GM23248 (cell line): ENCODE measurements at regions not wholly inside any gene's neighbourhood (a gene's known extent, or its start where the extent isn't known, plus 50 kb on each side); places are given as distances from the start of the nearest gene placed in this dataset.

Source experiments
- DNase-seq: peaks from one replicate; pipeline ENCODE4 v3.0.0-alpha.2; 2015
- H2AFZ ChIP-seq: fragments of 200-600 bp; sonication (generic); 2 replicates; pipeline ENCODE4 v1.6.1; 2016; ENCODE audit warnings: antibody characterized with exemption
- H3F3A ChIP-seq: fragments of 200-600 bp; sonication (generic); 2 replicates; pipeline ENCODE4 v1.6.1; 2016; ENCODE audit warnings: mild to moderate bottlenecking, antibody characterized with exemption, mixed run types; ENCODE audit not compliant: insufficient read depth
- H3K27ac ChIP-seq: fragments of 200-600 bp; sonication (generic); 2 replicates; pipeline ENCODE4 v1.5.1; 2016; ENCODE audit warnings: mild to moderate bottlenecking
- H3K27me3 ChIP-seq: fragments of 200-600 bp; sonication (generic); replicated peaks from 2 replicates; pipeline ENCODE4 v1.6.1; 2016; ENCODE audit warnings: mild to moderate bottlenecking; ENCODE audit not compliant: insufficient read depth
- H3K36me3 ChIP-seq: fragments of 200-600 bp; sonication (generic); 2 replicates; pipeline ENCODE4 v1.6.1; 2016; ENCODE audit warnings: low read depth, mild to moderate bottlenecking
- H3K4me1 ChIP-seq: fragments of 200-600 bp; sonication (generic); 2 replicates; pipeline ENCODE4 v1.6.1; 2016; ENCODE audit warnings: mild to moderate bottlenecking; ENCODE audit not compliant: insufficient read depth
- H3K4me2 ChIP-seq: fragments of 200-600 bp; sonication (generic); one replicate; pipeline ENCODE4 v1.6.1; 2016; ENCODE audit warnings: mild to moderate bottlenecking; ENCODE audit not compliant: unreplicated experiment
- H3K4me3 ChIP-seq: fragments of 200-600 bp; sonication (generic); 2 replicates; pipeline ENCODE4 v1.5.1; 2016; ENCODE audit warnings: mild to moderate bottlenecking
- H3K79me2 ChIP-seq: fragments of 200-600 bp; sonication (generic); 2 replicates; pipeline ENCODE4 v1.6.1; 2016; ENCODE audit warnings: mild to moderate bottlenecking; ENCODE audit not compliant: insufficient read depth
- H3K9ac ChIP-seq: fragments of 200-600 bp; sonication (generic); 2 replicates; pipeline ENCODE4 v1.6.1; 2016; ENCODE audit warnings: mild to moderate bottlenecking
- H3K9me2 ChIP-seq: fragments of 200-600 bp; sonication (generic); 2 replicates; pipeline ENCODE4 v1.6.1; 2016; ENCODE audit warnings: mixed run types, mild to moderate bottlenecking, moderate library complexity; ENCODE audit not compliant: insufficient read depth
- H3K9me3 ChIP-seq: fragments of 200-600 bp; sonication (generic); one replicate; pipeline ENCODE4 v1.6.1; 2017; ENCODE audit warnings: low read depth
- H4K20me1 ChIP-seq: fragments of 200-600 bp; sonication (generic); 2 replicates; pipeline ENCODE4 v1.6.0; 2016; ENCODE audit not compliant: insufficient read depth
- EZH2 ChIP-seq: fragments of 200-600 bp; sonication (generic); IDR thresholded peaks from 2 replicates; pipeline ENCODE4 v1.6.1; 2018; ENCODE audit warnings: antibody characterized with exemption, mild to moderate bottlenecking; ENCODE audit not compliant: insufficient read depth, poor library complexity, severe bottlenecking
- EZH2phosphoT487 ChIP-seq: fragments of 200-600 bp; sonication (generic); IDR thresholded peaks from 2 replicates; pipeline ENCODE4 v1.6.1; 2018; ENCODE audit warnings: antibody characterized with exemption, moderate library complexity, mild to moderate bottlenecking, low read depth; ENCODE audit not compliant: insufficient read depth
- WGBS, 2 experiments: methylation state at CpG; one replicate each; pipeline ENCODE4 v1.1.6; 2015 to 2017; ENCODE audit warnings: low lambda C conversion rate in 2 of 2, low coverage in 1 of 2; ENCODE audit errors: missing lambda C conversion rate in 2 of 2; 5-methylcytosine and 5-hydroxymethylcytosine counted together
- in situ Hi-C: fragments of 300-500 bp; cut with MboI; formaldehyde crosslinking; loops from 2 replicates; pipeline ENCODE4 v1.15.0; 2020

DNA sequence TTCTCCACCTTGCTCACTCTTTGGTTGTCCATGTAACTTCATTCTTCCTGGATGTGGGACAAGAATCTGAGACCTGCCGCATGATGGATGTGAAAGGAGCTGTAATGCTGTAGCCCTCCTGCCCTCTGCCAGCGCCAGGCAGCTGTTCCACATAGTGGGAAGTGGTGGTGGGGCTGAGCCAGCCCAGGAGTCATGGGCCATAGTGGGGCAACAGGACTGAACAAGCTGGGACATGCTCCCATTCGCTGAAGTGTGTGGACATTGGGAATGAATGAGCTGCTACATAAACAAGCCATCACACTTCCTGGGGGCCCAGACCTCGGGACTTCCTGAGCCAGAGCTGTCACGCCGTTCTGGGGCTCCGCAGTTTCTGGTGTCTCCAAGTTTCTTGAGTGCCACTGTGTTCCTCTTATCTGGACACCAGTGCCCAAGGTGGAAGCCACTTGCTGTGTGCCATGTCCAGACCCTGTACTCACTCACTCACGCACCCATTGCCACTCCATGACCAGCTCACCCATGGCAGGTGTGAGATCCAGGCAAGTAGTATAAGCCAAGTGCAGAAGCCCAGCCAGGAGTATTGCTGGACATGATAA, 624.3 kb upstream of the EPHA6 start:
- in situ Hi-C loops, result no loop called here
- Histone ChIP-seq H4K20me1 (no peaks in the 10 kb centered on the region), H3F3A (no peaks in the 10 kb centered on the region), H3K36me3 (no peaks in the 10 kb centered on the region), H3K79me2 (no peaks in the 10 kb centered on the region), H3K9ac (no peak overlapping the region), H2AFZ (no peak overlapping the region), H3K27ac (no peak overlapping the region), H3K9me2 (no peaks in the 10 kb centered on the region), H3K9me3 (peaks cover 2% of the 10 kb centered on the region), H3K27me3 (no peaks in the 10 kb centered on the region), H3K4me3 (no peak overlapping the region), H3K4me2 (no peak overlapping the region), H3K4me1 (no peaks in the 10 kb centered on the region)
- DNase-seq, result no peak
- TF ChIP-seq EZH2phosphoT487 (no peak), EZH2 (no peak)
- 38 to 42% methylated on average over 8 of the region's 8 CpGs for WGBS, 2 experiments

DNA sequence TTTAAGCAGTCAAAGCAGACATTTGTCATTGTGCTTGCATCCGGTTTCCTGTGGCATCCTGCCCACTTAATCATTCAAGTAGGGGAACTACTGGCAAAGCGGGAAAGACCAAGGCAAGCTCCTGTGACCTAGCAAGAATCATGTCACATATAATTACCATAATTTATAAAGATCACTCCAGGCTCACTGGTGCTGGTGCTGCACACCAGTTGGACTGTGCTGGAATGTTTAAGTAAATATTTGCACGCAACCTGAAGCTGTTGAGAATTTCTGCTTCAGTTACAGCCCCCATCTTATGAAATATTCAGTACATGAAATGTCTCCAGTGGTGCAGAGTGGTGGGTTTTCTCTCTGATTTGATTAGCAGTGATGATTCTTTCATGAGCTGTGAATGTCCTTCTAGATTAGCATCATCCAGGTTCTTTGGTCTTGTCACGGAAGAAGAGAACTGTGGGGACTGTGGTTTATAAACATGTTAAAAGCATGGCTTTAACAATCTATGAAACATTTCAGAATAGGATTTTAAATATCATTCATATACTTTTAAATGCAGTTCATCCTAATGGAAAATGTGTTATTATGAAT, 621.3 kb upstream of the EPHA6 start:
- peaks cover 2% of the 10 kb centered on the region for H3K9me3 ChIP-seq
- H3K27ac ChIP-seq, result no peak overlapping the region
- H3K9ac ChIP-seq, result no peak overlapping the region
- no peaks in the 10 kb centered on the region for H3K27me3 ChIP-seq
- TF ChIP-seq EZH2 (no peak), EZH2phosphoT487 (no peak)
- no peak overlapping the region for H3K4me3 ChIP-seq
- H3K36me3 ChIP-seq, result no peaks in the 10 kb centered on the region
- no peaks in the 10 kb centered on the region for H3K79me2 ChIP-seq
- H3K4me2 ChIP-seq, result no peak overlapping the region
- no peaks in the 10 kb centered on the region for H3K4me1 ChIP-seq
- in situ Hi-C loops, result no loop called here
- no peak overlapping the region for H2AFZ ChIP-seq
- no peaks in the 10 kb centered on the region for H3K9me2 ChIP-seq
- WGBS, 2 experiments, result 24 to 26% methylated on average over 4 of the region's 4 CpGs
- no peak for DNase-seq
- no peaks in the 10 kb centered on the region for H3F3A ChIP-seq
- H4K20me1 ChIP-seq, result no peaks in the 10 kb centered on the region

DNA sequence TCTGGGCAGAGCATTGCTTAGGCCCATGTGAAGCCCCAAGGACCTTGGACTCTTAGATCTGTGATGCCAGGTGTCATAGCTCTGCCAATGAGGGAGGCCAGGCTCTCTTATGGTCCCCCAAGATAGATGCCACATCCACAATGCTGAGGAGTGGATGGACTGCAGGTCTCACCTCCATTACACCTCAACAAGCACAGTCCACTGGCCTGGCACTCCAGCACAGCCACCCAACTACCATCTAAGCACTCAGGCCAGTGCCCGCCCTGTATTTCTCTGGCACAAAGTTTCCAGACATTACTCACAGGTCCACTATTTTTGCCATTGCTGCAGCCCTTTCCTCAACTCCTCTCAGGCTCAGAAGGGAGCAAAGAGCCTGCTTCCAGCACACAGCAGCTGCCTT, 613.5 kb upstream of the EPHA6 start:
- in situ Hi-C loops, result no loop called here

GRCh38 chr3:96201463-96201862, 612.9 kb upstream of the EPHA6 start:
- no peaks in the 10 kb centered on the region for H3K27me3 ChIP-seq
- no peaks in the 10 kb centered on the region for H3K9me2 ChIP-seq
- no peak overlapping the region for H3K4me2 ChIP-seq
- H3K9ac ChIP-seq, result no peak overlapping the region
- H3K79me2 ChIP-seq, result no peaks in the 10 kb centered on the region
- no peaks in the 10 kb centered on the region for H3K36me3 ChIP-seq
- no peak overlapping the region for H3K4me3 ChIP-seq
- in situ Hi-C loops, result no loop called here
- WGBS, 2 experiments, result 35 to 38% methylated on average over 6 of the region's 6 CpGs
- H3F3A ChIP-seq, result no peaks in the 10 kb centered on the region
- DNase-seq, result no peak
- TF ChIP-seq EZH2phosphoT487, result no peak
- TF ChIP-seq EZH2, result no peak
- H2AFZ ChIP-seq, result no peak overlapping the region
- no peaks in the 10 kb centered on the region for H3K9me3 ChIP-seq
- H3K27ac ChIP-seq, result no peak overlapping the region
- H3K4me1 ChIP-seq, result no peaks in the 10 kb centered on the region
- no peaks in the 10 kb centered on the region for H4K20me1 ChIP-seq

More for the DNA sequence above, 613.5 kb upstream of the EPHA6 start:
- H2AFZ ChIP-seq, result no peak overlapping the region
- 0 to 6% methylated on average over 1 of the region's 1 CpG for WGBS, 2 experiments
- no peaks in the 10 kb centered on the region for H3K9me2 ChIP-seq
- DNase-seq, result no peak
- no peaks in the 10 kb centered on the region for H3K79me2 ChIP-seq
- H3K27ac ChIP-seq, result no peak overlapping the region
- H3K9ac ChIP-seq, result no peak overlapping the region
- H3F3A ChIP-seq, result no peaks in the 10 kb centered on the region
- no peaks in the 10 kb centered on the region for H3K27me3 ChIP-seq
- no peaks in the 10 kb centered on the region for H4K20me1 ChIP-seq
- TF ChIP-seq EZH2 (no peak), EZH2phosphoT487 (no peak)
- H3K36me3 ChIP-seq, result no peaks in the 10 kb centered on the region
- H3K4me1 ChIP-seq, result no peaks in the 10 kb centered on the region
- H3K4me3 ChIP-seq, result no peak overlapping the region
- H3K4me2 ChIP-seq, result no peak overlapping the region
- H3K9me3 ChIP-seq, result no peaks in the 10 kb centered on the region

DNA sequence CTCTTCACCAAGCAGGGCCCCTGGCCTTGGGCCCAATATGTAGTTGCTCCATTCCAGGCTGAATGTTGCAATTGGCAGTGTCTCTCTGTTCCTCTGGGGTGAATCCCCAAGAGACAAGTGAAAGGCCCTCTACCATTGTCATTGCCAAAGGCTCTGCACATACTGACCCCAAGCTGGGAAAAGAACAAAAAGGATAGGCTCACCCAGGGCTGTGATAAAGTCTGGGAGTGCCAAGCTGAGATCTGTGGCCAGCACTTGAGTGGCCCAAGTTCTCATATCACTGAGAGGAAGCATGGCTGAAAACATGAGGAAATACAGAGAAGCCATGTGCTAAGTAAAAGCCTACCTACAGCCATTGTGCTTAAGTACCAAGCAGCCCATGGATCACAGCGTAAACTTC, 612.2 kb upstream of the EPHA6 start:
- no peaks in the 10 kb centered on the region for H3K36me3 ChIP-seq
- no peaks in the 10 kb centered on the region for H3F3A ChIP-seq
- no peak overlapping the region for H2AFZ ChIP-seq
- H3K79me2 ChIP-seq, result no peaks in the 10 kb centered on the region
- no peak overlapping the region for H3K4me3 ChIP-seq
- TF ChIP-seq EZH2phosphoT487 (no peak), EZH2 (no peak)
- no peak for DNase-seq
- H3K9ac ChIP-seq, result no peak overlapping the region
- no peak overlapping the region for H3K27ac ChIP-seq
- in situ Hi-C loops, result no loop called here
- H3K4me2 ChIP-seq, result no peak overlapping the region
- no peaks in the 10 kb centered on the region for H3K9me2 ChIP-seq
- WGBS, 2 experiments, result 48 to 71% methylated on average over 1 of the region's 1 CpG
- H3K9me3 ChIP-seq, result no peaks in the 10 kb centered on the region
- no peaks in the 10 kb centered on the region for H3K27me3 ChIP-seq
- no peaks in the 10 kb centered on the region for H3K4me1 ChIP-seq
- H4K20me1 ChIP-seq, result no peaks in the 10 kb centered on the region
